Globus pallidus (tissue), 1 donor: ENCODE measurements at regions not wholly inside any gene's neighbourhood (a gene's known extent, or its start where the extent isn't known, plus 50 kb on each side); places are given as distances from the start of the nearest gene placed in this dataset.
"Not testable (repeated sequence)": the region's sequence is repeated elsewhere in the genome, so short reads cannot be mapped to it uniquely, and the experiment has no call there.

ENCODE experiments used
- DNase-seq: peaks from one replicate; pipeline ENCODE4 v3.0.0-alpha.2; 2015; ENCODE audit warnings: low spot score

DNA sequence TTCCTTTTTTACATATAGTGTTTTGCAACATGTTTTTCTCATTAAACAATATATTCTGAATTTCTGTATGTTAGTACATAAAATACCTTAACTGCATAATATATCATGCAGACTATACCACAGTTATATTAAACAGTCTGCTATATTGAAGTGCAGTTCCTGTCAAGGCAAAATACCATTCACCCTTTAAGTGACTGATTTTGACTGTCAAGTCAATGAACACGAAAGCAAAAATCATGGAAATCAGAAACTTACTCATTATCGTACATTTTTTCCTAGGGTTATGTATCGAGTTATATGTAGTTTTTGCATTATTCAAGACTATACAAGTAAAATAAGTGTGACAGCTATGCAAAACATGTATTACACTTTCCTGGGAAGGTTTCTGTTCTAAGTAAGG lies 361.6 kb upstream of the MAP2 start:
- no peak for DNase-seq

DNA sequence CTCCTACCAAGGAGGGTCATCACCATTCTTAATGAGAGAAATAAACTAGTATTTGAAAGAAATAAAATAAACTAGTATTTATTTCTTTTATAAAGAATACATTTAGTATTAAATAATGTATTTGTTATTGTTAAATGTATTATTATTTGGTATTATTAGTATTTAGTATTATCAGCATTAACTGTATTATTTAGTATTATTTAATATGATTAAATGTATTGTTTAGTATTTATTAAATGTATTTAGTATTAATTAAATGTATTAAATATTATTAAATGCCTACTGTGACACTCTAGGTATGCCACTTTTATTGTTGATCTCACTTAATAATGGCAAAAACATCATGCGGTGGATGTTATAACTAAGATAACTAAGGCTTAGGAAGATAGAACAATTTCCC lies 353.6 kb upstream of the MAP2 start:
- no peak for DNase-seq

DNA sequence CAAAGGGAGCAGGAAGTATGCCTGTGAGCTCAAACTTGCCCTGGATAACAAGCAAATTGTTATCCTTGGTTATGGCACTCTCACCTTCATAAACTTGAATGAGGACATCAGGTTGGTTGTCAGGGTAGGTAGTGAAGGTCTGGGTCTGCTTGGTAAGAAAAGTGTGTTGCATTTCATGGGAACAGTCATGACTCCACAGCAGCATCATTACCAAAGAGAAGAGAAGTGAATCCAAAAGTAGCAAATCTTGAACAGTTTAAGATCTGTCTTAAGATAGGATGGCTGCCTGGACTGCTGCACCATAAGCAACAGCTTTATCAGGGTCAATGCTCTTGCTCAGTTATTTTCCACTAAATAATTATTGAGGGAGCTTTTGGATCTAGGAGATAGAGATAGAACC lies 350.7 kb upstream of the MAP2 start:
- no peak for DNase-seq

DNA sequence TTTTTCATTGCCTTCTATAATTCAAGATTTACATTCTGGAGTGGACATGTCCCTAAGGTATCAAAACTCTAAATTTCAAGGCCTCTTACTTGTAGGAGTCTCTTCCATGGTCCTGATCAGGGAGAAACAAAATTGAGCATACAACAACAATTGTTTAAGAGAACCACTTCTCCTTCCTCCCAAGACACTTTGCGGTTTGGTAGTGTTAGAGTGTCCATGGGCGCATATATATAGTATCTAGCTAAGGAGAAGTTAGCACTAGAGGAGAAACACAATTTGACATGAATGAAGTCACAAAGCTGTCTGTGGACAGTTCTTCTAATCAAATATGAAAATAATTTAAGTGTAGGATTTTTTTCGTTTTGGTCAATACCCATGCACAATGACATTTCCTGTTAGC lies 349.1 kb upstream of the MAP2 start:
- DNase-seq = peak; percentile 29

DNA sequence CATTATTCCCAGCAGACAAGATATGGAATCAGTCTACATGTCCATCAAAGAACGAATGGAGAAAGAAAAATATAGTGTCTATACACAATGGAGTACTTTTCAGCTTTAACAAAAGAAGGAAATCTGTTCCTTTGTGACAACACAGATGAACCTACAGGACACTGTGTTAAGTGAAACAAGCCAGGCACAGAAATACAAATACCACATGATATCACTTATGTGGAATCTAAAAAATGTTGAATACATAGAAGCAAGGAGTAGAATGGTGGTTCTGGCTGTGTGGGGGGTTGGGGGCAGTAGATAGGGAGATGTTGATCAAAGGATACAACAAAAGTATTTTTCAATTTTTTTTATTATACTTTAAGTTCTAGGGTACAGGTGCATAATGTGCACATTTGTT lies 347.7 kb upstream of the MAP2 start:
- no peak for DNase-seq

DNA sequence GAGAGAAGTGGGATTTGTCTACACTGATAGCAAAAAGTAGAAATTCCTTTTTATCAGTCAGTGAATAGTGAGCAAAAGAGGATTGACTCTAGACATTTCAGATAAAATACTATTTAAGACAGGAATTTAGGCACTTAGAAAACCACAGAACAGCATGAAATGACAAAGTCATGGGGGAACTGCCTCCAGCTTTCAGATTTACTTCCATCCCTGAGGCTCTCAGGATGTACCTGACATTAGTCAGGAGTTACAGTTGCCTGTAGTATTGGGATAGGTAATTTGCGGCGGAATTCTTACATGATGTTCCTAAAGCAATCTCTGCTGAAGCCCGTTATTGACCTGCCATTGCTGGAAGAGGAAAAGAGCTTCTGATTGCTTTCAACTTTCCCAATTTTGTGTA lies 337.1 kb upstream of the MAP2 start:
- no peak for DNase-seq

DNA sequence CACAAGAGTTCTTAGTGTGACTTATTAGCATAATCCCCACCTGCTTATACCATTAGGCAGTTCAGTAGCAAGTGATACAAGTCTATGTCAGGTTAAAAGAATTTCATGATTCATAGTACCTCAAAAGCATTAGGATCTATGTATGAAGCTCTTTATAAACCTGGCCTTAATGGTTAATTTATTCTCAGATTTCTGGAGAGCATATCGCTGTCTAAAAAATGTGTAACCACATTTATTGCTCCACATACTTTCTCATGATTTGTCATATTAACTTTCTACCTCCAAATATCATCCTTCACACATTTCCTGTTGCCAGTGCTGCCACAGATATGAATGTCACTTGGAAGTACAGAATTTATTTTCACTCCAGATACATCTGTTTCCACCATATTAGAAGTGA lies 332.8 kb upstream of the MAP2 start:
- DNase-seq = no peak

DNA sequence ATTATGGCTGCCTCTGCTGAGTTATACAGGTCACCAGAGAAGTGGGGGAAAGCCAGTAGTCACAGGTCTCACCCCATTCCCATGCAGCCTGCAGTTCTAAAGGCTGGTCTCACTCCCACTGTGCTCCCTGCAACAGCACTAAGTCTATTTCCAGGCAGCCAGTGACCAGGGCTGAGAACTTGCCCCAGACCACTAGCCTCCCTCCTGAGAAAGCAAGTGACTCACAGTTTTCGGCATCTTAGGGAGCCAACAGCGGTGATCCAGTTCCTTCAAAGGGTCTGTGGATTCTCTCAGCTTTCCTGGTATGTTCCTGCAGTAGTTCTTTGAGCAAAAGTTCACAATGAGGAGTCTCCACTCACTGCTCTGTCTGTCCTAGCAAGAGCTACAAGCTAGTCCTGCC lies 329.6 kb upstream of the MAP2 start:
- DNase-seq = no peak

DNA sequence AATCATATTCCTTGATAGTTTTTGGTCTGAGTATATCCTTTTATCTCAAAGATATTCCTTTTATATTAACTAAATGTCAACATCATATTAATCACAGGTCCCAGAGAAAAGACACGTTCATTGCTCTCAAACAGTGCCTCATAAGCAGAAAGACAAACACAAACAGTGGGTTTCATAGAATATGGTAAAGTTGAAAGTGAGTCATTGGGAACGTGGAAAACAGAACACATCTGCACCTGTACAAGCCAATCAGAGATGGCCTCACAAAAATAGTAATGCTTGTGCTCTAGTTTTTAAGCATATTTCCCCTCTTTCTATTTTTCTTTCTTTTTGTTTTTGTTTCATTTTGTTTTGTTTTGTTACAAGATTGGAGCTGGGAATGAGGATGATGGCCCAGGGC lies 328.4 kb upstream of the MAP2 start:
- no peak for DNase-seq

DNA sequence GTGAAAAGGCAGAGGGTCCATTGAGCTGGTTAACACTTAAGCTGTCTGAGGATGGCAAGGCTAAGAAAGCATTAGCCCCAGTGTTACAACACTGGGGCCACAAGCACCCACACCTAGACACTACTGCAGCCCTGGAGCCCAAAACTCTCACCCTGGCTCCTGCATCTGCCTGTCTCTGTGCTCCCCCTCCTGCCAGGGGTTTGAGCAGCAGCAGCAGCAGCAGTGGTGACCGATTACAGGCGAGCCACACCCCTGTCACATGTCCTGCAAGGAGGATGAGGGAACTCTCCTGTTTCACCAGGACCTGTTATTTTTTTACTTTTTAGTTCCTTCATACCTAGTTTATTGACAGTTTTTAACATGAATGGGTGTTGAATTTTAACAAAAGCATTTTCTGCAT lies 326.7 kb upstream of the MAP2 start:
- no peak for DNase-seq

DNA sequence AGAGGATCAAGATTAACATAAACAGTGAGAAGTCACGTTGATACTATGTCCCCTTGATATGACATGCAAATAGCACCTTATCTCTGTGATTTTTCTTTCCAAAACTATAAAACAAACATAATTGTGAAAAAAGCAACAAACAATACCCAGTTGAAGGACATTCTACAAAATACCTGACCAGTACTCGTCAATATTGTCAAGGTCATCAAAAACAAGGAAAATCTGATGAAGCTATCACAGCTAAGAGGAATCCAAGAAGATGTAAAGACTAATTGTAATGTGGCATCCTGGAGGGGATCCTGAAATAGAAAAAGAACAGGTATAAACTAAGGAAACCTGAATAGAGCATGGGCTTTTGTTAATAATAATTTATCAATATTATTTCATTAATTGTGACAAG lies 321.5 kb upstream of the MAP2 start:
- no peak for DNase-seq

DNA sequence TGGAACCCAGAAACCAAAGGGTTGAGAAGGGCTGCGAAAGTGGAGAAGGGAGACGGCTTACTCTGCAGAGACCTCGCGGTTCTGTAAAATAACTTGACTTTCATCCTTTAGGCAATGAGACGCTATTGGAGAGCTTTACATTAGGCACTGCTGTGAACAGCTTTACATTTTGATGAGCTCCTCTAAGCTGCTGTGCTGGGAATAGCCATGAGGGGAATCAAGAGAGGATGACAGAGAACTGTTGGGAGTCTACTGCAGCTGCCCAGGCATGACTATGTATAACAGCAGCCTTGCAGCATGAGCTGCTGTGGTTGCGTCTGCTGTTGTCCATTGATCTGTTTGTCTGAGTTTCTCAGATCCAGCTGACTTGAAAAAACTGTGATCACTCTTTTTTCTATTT lies 310.8 kb upstream of the MAP2 start:
- DNase-seq = no peak

DNA sequence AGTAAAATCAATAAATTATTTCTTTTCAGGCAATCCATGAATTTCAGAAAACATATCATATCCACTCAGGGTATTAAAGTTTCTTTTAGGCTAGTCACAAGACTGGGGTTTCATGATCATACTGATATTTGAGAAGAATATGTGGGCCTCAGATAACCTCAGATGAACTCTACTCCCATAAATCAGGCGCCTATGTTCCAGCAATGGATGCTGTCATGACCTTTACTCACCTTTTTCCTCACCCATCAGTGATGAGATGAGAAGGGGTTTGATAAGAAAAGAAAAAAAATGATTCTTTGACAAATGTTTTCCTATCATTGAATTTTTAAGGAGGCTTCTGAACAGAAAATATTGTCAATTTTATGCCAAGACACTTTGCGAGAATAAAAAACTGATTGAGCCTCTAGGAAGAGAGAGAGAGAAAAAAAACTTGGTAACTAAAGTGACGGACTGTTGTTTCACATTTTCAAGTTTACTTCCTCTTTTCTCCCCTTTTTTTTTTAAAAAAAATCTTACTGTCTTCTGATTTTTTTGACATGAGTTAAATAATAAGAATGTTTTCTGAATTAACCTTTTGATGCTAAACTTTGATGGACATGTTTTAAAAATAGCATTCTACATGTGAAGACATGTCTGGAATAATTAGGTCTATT lies 309.1 kb upstream of the MAP2 start:
- DNase-seq = no peak

DNA sequence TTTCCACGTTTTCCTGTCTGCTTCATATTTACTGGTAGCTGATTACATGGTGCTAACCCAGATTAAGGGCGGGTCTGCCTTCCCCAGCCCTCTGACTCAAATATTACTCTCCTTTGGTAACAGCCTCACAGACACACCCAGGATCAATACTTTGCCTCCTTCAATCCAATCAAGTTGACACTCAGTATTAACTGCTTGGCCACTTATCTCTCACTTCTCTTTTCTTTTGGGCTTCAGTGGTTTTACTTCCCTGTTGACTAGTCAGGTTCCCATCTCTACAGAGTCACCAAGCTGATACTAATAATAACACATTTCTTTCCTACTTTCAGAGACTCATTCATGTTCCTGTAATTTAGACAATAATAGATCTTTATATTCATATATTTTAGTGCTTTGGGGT lies 302.2 kb upstream of the MAP2 start:
- peak; percentile 25 for DNase-seq

DNA sequence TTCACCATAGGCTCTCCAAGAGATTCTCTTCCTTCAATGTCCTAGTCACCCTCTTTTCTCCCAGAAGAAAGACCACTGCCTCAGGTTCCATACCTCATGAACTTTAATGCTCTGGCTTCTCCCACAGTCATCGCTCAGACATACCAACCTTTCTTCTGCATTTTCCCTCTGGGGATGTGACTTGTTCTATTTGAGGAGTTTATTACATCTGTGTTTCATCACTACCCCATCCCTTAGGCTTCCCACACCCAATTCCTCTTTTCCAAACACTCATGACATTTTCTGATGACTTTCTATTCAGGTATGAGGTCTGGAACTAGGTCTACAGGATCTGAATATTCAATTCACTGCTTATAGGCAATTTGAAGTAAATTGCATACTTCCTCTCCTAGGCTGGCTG lies 298.6 kb upstream of the MAP2 start:
- no peak for DNase-seq

DNA sequence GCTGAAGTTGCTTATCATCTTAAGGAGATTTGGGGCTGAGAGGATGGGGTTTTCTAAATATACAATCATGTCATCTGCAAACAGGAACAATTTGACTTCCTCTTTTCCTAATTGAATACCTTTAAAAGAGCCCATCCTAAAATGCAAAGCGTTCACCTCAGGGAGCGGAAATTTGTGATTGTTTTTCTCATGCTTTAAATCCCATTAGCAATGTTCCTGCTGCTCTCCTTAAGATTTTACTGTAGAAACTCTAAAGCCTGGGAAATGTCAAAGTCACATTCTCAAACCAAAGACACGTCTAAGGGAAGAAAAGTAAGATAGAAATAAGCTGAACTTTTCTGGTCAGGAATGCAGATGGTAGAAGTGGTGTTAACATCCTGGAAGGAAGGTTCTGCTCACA lies 285.8 kb upstream of the MAP2 start:
- DNase-seq = no peak

DNA sequence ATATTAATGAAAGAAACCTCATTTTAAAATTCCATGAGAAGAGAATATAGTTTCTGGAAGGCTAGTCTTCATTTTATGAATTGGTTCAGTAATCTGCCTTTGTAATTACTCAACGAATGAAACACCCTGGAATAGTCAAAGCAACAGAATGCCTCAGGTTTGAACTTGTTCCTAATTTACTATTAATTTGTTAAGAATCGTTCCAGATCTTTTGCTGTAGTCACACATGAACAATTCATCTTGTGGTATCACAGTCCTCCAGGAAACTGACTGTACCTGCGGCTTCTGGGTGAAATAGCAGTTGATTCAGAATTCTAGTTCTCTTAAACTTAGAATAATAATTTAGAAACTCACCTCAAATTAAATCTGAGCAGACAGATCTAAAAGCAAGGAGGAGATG lies 282.7 kb upstream of the MAP2 start:
- no peak for DNase-seq

DNA sequence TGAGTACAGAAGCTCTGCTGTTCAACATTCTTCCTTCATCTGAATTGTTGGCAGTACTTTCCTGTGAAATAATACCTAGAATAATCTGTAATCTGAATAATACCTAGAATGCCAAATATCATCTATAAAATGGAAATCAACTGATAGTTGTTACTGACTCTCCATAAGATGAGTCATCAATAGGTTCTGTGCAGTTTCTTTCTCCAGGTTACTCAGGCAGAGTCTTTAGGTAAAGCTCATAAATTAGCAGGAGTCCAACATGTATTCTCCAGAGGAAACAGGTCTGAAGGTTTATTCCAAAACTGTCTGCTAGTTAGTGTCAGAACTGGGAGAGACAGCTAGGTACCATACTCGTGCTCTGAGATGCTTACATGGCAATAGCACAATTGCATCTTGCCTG lies 282.0 kb upstream of the MAP2 start:
- no peak for DNase-seq

DNA sequence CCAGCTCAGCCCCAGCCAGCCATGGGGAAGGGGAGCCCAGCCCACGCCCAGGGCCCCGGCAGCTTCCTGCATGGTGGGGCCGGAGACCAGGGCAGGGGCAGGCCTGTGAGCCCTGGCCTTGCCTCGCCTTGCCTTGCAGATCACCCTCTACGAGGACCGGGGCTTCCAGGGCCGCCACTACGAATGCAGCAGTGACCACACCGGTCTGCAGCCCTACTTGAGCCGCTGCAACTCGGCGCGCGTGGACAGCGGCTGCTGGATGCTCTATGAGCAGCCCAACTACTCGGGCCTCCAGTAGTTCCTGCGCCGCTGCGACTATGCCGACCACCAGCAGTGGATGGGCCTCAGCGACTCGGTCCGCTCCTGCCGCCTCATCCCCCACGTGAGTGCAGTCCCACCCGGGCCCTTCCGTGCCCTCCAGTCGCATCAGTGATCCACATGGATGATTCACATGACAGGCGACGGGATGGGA lies 278.6 kb upstream of the MAP2 start:
- DNase-seq = not testable (repeated sequence)

DNA sequence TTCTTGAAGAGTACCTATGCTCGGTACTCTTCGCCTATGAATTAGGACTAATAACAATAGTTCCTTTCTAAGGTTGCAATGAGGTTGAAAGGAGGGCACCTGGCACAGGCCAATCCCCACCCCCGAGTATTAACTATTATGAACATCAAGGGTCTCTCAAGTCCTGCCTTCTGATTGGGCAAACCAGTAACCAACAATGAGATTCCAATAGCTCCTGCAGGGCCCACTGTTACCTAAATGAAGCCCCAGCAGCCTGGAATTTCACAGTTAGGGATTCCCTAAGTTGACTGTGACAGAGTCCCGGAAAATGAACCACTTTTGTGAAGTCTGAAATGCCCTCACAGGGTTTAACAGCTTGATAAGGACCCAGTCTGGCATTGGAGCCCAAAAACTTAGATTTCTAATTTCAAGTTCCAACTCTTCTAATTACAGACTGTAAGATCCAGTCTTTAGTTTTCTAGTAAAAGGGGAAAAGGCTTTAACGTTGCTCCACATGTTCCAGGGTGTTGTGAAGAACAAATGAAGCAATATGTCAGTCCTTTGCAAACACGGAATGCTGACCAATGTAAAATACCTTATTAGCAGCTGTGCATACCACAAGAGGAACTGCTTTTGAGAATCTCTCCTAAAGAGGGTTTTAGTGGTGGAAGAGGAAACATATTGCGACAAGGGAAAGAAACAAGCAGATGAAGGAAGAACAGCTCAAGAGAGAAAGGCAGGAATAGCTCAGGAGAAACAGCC lies 277.7 kb upstream of the MAP2 start:
- DNase-seq = peak; percentile 62

DNA sequence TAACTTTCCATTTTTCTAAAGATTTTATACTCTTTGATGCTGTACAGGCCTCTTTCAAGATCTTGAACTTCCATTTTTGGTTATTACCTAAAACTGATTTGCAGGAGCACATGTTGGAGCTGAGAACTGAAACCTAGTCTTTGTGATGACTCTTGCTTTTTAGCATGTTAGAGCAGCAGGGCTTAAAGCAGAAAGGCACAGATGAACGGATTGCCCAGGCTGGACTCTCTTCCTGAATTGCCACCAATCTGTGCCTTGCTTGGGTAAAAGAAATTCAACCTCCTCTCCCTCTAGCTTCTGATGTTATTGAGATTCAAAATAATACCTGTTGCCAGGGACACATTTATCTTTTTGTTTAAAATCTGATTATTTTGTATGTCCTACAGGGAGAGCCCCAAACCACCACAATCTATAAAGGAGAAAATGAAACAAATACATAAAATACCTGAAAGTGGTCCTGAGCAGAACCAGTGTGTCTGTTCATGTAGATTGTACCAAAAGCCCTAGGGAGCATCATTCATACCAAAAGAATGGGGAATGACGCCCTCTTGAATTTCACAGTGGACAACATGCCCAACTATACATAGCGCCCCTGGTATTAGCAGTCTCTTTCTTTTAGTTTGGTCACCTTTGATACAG lies 277.0 kb upstream of the MAP2 start:
- peak; percentile 29 for DNase-seq

DNA sequence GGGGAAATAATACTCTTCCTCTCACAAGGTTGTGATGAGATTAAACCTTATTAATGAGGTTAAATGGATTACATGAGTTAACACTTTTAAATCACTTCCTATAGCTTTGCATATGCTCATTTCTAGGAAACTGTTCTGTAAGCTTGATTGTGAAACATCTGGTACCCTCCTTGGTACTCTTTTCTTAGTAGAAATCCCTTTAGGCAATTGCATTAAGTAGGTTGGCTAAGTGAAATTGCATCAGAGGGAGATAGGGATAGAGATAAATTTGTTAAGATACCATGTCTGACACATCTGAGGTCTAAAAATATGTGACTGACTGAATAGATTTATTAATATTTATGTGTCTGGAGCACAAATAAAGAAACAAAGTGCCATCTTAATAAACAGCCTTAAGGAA lies 275.9 kb upstream of the MAP2 start:
- no peak for DNase-seq

DNA sequence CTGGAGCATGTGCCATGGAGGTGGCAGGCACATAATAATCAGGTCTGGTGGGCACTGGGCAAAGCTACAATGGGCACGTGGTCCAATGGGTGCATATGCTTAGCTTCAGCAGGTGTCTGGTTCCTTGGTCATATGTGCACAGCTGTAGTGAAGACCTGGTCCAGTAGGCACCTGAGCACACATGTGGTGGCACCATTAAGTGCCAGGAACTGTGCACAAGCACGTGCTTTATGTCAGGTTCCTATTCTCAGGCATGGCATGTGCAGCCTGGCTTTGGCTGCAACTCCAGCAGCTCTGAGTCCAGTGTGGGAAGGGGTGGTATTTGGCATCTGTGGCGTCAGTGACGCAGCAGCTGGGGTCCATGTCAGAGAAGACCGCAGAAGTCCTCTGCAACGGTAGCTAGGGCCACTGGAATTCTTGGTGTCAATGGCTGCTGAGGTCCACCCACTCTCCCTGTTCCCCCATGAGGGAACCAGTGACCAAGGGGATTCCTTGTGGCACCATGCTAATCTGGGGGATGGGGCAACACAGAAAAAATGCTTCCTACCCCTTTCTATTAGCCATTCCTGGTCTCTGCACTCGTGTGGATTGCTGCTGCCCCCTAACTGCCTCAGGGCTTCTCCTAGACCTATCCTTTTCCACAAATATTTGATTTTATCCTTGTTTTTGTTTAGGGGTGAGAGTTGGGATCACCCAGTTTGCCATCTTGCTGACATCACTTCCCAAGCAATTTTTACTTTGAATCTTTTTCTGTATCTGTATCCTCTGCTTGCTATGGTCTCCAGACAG lies 262.9 kb upstream of the MAP2 start:
- DNase-seq = no peak
